GM13977 (cell line): ENCODE measurements at regions not wholly inside any gene's neighbourhood (a gene's known extent, or its start where the extent isn't known, plus 50 kb on each side); places are given as distances from the start of the nearest gene placed in this dataset.

Experiments
- DNase-seq: peaks from one replicate; pipeline ENCODE4 v3.0.0; 2012; ENCODE audit warnings: low spot score
- CTCF ChIP-seq: IDR thresholded peaks from 2 replicates; pipeline ENCODE4 v1.5.1; 2012; ENCODE audit warnings: mild to moderate bottlenecking, control low read depth; ENCODE audit not compliant: insufficient read depth; ENCODE audit errors: extremely low read depth, missing control alignments
- in situ Hi-C: fragments of 300-500 bp; cut with MboI; formaldehyde crosslinking; loops from one replicate; pipeline ENCODE4 v1.12.0; 2022; ENCODE audit warnings: low sequenced_read_pairs, low pct_unique_long_range_greater_than_20kb, mixed read lengths, inconsistent platforms; ENCODE audit not compliant: unreplicated experiment

GRCh38 chr19:30229525-30230174, 142.5 kb upstream of the ZNF536 start:
- no peak for DNase-seq
- no peak for TF ChIP-seq CTCF
- in situ Hi-C loops: no loop called here

GRCh38 chr19:30231408-30232318, 140.5 kb upstream of the ZNF536 start:
- TF ChIP-seq CTCF: no peak
- in situ Hi-C loops: no loop called here
- no peak for DNase-seq

- no peak for TF ChIP-seq CTCF
- in situ Hi-C loops: no loop called here
Measured at GRCh38 chr19:30233375-30233774, 138.8 kb upstream of the ZNF536 start.

GRCh38 chr19:30235946-30236345, 136.2 kb upstream of the ZNF536 start:
- in situ Hi-C loops: no loop called here
- DNase-seq: no peak
- TF ChIP-seq CTCF: no peak

More at GRCh38 chr19:30233375-30233774, 138.8 kb upstream of the ZNF536 start:
- DNase-seq: no peak

GRCh38 chr19:30236587-30236986, 135.6 kb upstream of the ZNF536 start:
- DNase-seq: no peak
- TF ChIP-seq CTCF: no peak
- in situ Hi-C loops: no loop called here

- no peak for DNase-seq
- TF ChIP-seq CTCF: no peak
Measured at GRCh38 chr19:30237140-30237539, 135.0 kb upstream of the ZNF536 start.

More at GRCh38 chr19:30237140-30237539, 135.0 kb upstream of the ZNF536 start:
- in situ Hi-C loops: no loop called here
